ENCODE measurements at regions not wholly inside any gene's neighbourhood (a gene's known extent, or its start where the extent isn't known, plus 50 kb on each side); places are given as distances from the start of the nearest gene placed in this dataset.

GRCh38 chr9:88189371-88189770 lies 51.1 kb upstream of the SPATA31C2 start:
- no peak for TF ChIP-seq POLR2AphosphoS5 (IDR thresholded peaks at IDR 0.05)
- TF ChIP-seq CTCF (IDR thresholded peaks at IDR 0.05): no peak
